HG03039 (cell line): ENCODE measurements at regions not wholly inside any gene's neighbourhood (a gene's known extent, or its start where the extent isn't known, plus 50 kb on each side); places are given as distances from the start of the nearest gene placed in this dataset.
"Not testable (repeated sequence)": the region's sequence is repeated elsewhere in the genome, so short reads cannot be mapped to it uniquely, and the experiment has no call there.

Experiments used
- ATAC-seq: cut with Tn5 transposase; IDR thresholded peaks from one replicate; pipeline ENCODE4 v1.9.1; 2021; ENCODE audit warnings: mild to moderate bottlenecking, moderate library complexity; ENCODE audit not compliant: unreplicated experiment

DNA sequence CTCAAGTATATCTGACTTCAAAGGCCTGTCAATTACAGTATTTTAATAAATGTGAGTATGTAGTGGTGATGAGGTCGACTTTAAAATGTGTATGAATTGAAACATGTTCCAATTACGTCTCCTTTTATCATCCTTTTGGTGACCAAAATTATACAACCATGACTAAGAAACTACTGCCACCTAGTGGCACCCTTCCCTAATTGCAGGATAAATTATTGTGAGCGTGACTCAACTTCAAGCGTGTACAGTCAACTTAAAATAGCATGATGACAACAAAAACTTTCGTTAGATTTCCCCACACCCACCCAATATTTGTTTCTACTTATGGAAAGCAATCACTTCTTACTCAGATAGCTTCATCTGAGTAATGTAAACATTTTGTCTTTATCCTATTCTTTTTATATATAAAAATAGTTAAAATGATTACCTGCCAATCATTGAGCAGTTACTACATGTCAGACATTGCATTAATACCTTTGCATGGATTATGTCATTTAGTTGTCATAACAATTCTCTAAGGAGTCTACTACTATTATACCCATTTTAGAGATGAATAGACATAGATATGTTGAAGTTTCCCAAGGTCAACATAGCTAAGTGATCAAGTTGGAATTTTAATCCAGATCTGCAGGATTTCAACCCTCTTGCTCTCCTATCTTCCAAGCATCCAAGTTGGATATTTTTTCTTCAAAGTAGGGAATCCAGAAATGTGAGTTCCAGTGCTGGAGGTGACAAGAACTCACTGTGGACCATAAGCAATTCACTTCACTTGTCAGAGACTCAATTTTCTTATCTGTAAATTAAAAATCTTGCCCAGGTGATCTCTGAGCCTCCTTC, 106.0 kb downstream of the MEX3B start:
- ATAC-seq = no peak

GRCh38 chr15:81937189-81937588, 108.6 kb downstream of the MEX3B start:
- ATAC-seq = no peak

DNA sequence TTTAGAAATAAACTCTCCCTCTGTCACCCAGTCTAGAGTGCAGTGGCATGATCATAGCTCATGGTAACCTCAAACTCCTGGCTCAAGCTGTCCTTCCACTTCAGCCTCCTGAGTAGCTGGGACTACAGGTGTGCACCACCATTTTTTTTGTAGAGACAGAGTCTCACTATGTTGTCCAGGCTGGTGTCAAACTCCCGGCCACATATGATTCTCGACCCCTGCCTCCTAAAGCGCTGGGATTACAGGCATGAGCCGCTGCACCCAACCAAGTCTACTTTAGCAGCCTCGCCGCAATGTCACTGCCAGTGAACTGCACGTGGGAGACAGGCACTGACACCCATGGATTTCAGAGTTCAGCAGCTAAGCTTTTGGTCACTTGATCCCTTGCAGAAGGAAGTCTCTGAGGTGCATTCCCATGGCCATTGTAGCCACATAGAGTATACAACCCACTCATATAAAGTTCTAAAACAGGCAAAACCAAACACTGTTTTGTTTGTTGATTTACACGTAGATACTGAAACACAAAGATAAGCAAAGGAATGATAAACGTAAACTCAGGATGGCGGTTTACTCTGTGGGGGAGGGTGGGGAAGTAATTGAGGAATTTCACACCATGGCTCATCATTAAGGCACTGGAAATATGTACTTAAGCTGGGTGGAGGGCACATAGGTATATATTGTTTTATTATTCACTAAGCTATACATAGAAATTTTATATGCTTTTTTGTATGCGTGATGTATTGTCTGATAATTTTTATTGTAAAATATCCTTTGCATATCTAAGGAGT, 115.0 kb downstream of the MEX3B start:
- no peak for ATAC-seq

GRCh38 chr15:81929557-81929956, 116.3 kb downstream of the MEX3B start:
- ATAC-seq = no peak

- ATAC-seq = no peak
Measured at GRCh38 chr15:81926981-81927380, 118.8 kb downstream of the MEX3B start.

GRCh38 chr15:81924729-81925128, 121.1 kb downstream of the MEX3B start:
- ATAC-seq = no peak

DNA sequence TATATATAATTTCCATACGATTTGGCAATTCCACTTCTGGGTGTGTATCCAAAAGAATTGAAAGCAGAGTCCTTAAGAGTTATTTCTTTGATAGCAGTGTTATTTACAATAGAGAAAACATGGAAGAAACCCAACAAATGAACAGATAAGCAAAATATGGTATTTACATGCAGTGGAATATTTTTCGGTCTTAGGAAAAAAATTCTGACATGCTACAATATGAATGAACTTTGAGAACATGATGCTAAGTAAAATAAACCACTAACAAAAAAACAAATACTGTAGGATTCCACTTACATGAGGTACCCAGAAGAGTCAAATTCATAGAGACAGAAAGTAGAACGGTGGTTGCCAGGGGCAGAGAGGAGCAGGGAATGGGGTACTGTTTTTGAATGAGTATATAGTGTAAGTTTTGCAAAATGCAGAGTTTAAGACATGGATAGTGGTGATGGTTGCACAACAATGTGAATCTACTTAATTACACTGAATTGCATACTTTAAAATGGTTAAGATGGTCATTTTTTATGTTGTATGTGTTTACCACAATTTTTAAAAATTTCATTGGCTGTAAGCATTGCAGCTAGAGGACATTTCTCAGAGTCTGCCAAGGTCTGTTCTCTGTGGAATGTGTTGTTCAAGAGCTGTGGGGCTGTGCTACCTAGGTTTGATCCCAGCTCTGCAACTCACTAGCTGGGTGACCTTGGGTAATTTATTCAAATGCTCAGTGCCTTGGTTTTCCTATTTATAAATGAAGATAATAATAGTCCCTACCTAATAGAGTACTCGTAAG, 122.1 kb downstream of the MEX3B start:
- ATAC-seq = no peak

GRCh38 chr15:81922143-81922542, 123.7 kb downstream of the MEX3B start:
- ATAC-seq = no peak

DNA sequence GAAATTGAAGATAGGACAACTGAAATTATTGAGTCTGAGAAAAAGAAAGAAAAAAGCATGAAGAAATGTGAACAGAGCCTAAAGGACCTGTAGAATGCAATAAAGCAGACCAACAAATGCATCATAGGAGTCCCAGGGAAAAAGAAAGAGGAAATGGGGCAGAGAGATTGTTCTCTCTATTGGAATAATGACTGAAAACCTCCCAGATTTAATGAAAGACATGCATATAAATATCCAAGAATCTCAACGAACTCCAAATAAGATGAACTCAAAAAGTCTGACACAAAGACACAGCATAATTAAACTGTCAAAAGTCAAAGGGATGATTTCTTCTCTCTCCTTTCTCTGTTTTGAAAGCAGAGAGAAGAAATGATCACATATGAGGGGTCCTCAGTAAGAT, 124.7 kb downstream of the MEX3B start:
- no peak for ATAC-seq

- ATAC-seq = not testable (repeated sequence)
Measured at GRCh38 chr15:81918767-81919166, 127.1 kb downstream of the MEX3B start.

- no peak for ATAC-seq
Measured at GRCh38 chr15:81916451-81916850, 129.4 kb downstream of the MEX3B start.

GRCh38 chr15:81915990-81916389, 129.8 kb downstream of the MEX3B start:
- no peak for ATAC-seq

DNA sequence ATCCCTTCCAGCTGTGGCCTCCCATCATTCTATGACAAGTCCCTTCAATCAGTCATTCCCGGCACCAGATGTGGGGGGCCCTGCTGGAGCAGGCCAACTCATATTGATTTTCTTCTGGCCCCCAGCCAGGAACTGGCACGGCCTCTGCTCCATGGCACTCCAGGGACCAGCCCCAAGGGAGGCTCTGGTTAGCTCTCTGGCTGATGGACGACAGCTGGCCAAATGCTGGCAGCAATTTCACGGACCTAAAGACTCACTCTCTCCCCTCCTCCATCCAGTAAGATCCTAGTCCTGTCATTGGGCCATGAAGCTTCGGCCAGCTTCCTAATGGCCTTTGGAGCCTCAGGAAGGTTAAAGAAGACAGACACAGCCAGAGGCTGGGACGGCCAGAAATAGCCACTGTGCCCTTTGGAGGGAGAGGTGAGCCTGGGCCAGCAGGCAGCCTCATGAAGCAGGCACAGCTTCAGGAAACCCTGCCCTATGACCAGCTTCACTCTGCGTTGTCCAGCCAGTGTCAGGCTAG, 131.0 kb downstream of the MEX3B start:
- ATAC-seq = no peak

DNA sequence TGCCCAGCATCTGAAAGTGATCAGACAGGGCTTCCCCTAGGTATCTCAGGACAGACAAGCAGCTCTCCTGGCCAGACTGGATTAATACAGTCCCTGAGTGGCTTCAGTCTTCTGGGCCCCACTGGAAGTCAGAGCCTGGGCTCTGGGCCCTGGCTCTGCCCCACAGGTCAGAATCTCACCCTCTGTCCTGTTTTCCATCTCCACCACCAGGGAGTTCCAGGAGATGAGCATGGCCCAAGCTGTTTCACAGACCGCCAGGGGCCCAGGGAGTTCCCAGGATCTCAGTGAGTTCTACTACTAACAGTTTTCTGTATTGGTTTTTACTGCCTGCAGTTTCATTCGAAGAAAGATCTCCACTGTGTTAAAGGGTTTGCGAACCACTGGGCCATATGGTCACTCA, 131.5 kb downstream of the MEX3B start:
- ATAC-seq = no peak

- ATAC-seq = no peak
Measured at GRCh38 chr15:81911022-81911971, 134.5 kb downstream of the MEX3B start.

DNA sequence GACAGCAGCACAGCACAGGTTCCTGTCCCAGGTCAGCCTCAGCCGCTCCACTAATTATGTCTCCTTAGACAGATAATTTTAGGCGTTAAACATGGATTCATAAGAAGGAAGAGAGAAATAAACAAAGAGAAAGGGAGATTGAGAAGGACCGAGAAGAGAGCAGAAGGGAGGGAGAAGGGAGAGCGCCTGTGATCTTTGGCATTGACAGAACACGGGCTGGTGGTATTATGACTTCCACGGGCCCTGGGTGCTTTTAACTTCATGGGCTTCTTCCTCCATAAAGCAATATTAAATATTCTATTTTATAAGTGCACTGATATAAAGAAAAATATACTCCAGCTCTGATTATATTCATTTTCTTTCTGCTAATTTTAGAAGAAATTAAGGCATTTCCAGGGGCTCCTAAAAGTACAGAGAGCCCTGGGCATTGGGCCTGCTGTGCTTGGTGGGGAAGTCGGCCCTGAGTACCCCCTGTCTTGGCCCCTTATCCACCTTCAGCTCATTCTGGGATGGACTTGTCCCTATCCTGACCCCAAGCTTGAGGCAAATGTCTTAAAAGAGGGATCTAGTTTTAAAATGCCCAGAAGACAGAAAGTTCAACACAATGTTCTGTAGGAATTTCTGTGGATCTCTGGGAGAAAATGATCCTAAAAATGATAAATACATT, 135.3 kb downstream of the MEX3B start:
- ATAC-seq = no peak

- no peak for ATAC-seq
Measured at GRCh38 chr15:81909011-81909358, 136.8 kb downstream of the MEX3B start.

DNA sequence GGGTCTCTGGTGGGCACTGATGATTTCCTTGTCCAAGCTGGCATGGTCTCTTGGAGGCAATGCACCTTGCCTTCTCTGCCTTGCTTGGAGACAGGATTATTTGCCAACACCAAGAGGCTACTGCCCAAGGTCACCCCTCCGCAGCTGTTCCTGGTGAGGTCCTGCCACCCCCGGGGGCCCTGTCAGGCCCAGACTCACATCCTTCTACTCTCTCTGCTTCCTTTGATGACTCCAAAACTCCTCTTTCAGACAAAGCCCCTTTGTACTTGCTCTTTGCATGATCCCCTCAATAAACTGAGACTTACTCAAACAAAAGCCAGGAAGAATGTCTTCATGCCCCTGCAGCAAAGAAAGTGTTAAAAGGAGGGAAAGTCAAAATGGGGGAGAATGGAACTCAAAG, 137.7 kb downstream of the MEX3B start:
- no peak for ATAC-seq

DNA sequence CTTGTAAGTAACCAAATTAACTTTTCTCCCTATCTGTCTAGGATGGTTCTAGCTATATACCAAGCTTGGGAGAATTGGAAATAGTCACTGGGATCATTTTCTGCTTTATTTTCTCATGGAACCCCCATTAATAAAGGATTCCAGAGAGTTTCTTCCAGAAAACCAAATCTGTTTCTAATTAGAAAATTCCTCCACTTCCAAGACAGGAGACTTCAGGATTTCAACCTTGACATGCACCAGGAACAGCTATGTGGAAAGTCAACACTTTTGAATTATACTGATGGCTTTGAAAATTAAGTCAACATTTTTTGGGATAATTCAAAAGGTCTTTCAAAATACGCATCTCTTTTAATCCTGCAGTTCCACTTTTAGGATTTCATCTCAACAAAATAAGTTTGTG, 138.3 kb downstream of the MEX3B start:
- no peak for ATAC-seq

DNA sequence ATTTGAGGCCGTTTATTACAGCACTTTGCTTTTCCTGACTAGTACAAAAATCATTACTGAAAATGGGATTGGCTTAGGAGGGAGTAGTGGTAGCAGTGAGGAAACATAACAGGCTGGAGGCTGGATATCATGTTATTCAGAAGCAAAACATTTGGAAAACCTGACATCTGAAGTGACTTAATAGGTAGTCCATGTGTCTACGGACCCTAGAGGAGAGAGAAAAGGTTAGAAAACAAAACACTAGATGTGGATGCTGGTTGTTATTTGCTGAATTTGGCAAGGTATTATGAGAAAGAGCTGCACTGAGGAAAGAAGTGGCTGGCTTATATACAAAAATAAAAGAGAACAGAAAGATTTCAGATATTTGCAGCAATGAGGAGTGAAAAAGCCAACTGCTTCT, 139.9 kb downstream of the MEX3B start:
- no peak for ATAC-seq
